Activated T-cell treated with anti-CD3 and anti-CD28 coated beads for 24 hours (primary cell): ENCODE measurements at regions not wholly inside any gene's neighbourhood (a gene's known extent, or its start where the extent isn't known, plus 50 kb on each side); places are given as distances from the start of the nearest gene placed in this dataset.
"Not testable (repeated sequence)": the region's sequence is repeated elsewhere in the genome, so short reads cannot be mapped to it uniquely, and the experiment has no call there.

ENCODE experiments used
- DNase-seq: peaks from one replicate; pipeline ENCODE4 v3.0.0-alpha.2; 2020; ENCODE audit warnings: low read depth

DNA sequence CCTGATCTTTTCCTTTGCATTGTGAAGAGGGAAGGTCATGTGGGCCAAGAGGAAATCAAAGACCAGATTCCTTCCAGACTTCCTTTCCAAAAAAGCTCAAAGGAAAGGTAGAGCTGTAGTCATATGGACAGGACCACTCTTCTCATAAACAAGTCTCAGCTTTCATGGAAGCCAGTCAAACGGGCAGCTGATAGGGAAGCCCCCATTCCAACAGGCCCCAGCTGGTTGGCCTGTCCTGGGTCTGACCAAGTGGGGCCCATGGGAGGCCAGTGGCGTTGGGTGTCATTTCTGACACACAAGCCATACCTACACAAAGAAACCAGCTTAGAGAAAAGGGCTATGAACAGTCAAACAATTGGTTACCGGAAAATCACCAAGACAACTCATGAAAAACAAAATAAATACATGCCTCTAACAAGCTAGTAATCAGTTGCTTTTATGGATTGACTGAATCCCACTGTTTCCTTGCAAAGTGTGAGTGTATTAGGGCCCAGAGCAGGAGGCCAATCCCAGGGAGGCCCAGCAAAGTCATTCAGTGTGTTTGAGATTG is 149.6 kb upstream of the MAMLD1 start:
- DNase-seq: no peak

DNA sequence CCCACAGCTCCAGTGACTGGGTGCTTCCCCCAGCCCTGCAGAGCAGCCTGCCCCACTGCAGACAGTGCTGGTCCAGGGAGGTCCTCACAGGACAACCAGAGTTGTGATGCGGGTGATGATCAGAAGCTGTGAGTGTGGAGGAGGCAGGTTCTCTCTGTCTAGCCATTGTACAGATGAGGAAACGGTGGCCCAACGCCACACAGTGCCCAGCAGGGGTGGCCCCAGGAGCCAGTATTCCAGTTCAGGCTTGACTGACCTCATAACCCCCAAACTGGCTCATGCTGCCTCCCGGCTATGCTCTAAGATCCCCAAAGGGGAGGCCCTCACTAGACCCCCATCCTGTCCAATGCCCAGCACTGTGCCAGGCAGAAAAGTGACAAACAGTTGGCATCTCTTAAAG is 147.1 kb upstream of the MAMLD1 start:
- DNase-seq: not testable (repeated sequence)

DNA sequence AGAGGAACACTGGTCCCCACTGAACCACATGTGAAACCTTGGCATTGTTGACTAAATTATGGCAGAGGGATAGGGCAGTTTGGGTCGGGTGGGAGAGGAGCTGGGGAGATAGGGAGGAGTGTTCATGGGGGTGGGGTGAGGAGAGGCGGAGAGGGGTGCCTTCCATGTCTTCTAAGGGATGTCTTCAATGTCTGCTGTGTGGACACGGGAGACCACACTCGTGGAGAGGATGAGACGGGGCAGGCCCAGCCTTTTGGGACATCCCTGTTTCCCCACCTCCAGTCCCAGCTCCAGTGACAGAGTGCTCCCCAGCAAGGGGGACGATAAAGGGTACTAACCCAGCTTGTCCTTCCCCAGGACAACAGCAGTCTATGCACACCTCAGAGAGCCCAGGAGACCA is 146.4 kb upstream of the MAMLD1 start:
- no peak for DNase-seq

DNA sequence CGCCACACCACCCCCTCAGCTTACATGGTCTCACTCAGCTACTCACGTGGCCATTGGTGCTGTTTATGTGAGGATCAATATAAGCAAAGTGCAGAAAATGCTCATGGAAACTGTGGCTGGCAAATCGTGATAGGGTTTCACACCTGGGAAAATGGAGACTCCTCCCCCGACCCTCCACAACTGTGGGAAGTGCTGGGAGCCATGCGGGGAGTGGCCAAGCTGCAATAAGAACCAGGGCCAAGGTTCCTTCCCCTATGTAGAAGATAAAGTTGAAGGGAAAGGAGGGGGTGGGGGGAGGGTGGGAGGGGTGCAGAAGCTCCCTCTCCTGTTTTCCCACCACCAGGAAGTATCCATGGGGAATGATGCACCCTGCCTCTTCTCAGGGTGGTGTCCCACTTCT is 145.5 kb upstream of the MAMLD1 start:
- DNase-seq: no peak

DNA sequence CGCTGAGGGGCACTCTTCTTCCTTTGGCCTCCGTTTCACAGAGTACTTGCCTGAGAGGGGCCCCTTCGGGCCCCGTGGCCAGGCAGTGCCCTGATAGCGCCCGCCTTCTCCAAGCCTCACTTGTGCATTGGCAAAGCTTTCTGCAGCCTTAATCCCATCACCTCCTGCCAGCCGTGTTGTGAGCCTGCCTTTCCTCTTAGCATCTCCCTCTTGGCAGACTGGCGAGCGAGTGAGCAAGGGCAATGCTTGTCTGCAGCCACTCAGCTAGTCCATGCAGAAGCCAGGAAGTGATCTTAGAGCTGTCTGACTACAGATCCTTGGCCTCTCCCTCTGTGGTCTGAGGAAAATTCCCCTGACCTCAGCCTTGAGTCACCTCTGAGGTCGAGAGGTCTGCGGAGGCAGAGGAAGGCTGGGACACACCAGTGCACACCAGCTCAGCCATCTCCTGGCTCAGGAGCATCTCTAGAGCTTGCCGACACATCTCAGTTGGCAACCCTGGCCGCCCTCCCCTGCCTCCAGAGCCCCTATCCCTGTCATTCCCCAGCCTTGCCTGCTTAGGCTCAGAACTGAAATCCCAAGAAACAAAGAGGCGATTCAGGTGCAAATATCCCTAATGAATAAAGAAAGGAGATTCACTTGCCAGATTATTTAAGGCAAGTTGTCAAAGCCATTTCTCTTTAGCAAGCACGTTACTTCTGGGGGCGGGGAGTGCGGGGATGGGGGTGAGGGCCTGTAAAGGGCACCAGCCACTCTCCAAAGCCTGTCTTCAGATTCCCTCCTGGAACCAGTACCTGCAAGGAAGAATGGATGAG is 143.5 kb upstream of the MAMLD1 start:
- no peak for DNase-seq

DNA sequence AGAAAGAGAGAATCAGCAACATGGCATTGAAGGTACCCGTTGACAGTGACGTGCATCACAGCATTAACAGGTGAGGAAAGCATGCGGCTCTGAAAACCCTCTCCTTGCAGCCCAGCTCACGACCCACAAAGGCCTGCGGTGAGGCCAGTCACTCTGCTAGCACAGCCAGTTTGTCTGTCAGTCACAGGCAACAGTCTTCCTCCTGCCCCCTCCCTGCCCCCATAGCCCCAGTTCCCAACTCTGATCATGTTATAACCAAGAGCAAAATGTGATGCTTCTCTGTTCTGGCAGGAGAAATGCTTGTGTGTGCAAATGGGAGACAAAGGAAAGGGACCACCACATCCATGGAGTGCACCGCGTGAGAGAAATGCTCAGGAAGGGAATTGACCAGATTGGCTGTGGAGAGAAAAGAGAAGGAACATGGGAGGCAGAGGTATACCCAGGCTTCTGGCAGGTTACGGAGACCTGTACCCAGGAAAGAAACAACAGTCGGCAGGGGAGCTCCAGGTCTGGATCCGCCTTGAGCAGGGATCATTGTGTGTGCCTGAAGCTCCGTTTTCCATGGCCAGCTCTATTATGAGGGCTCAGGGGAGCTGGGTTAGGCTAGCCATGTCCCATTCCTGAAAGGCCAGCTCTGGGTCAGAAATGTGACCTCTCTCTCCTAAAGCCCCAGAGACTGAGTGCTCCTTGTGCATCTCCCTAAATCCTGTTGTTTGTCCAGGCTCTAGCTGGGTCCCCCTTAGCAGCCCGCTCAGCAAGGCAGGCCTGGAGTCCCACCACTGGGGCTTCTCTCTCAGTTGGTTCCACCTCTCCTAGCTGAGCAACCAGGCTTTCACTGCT is 139.7 kb upstream of the MAMLD1 start:
- no peak for DNase-seq

DNA sequence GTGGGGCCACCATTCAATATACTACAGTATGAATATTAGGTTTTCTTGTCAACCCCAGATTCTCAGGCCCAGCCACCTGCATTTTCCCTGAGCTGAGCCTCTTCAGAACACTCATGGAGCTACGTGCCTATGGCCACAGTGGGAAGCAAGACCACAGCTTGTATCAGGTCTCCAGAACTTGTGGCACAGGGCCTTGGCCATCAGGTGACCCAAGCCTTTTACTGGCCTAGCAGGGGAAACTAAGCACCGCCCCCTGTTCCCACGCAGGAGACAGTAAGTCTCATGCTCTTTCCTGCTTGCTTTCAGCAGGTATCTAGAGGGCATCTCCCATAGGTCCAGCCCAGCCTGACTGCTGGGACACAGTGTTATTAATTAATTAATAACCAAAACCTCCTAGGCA is 138.4 kb upstream of the MAMLD1 start:
- no peak for DNase-seq

DNA sequence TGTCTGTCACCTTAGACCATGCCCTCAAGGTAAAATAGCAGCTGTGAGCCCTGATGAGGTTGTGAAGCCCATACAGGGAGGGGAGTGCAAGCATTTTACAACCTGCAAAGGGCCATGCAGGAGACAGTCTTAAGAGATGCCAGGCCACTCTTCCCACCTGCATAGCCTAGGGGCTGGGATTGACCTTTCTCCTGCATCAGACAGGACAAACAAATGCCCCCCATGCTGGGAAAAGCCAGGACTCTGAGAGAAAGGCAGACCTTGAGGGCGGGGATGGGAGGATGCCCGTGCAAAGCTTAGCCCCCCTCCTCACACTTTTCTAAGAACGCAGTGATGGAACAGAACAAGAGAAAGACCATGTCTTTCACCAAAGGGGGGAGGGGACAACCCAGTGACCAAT is 137.9 kb upstream of the MAMLD1 start:
- DNase-seq: no peak

DNA sequence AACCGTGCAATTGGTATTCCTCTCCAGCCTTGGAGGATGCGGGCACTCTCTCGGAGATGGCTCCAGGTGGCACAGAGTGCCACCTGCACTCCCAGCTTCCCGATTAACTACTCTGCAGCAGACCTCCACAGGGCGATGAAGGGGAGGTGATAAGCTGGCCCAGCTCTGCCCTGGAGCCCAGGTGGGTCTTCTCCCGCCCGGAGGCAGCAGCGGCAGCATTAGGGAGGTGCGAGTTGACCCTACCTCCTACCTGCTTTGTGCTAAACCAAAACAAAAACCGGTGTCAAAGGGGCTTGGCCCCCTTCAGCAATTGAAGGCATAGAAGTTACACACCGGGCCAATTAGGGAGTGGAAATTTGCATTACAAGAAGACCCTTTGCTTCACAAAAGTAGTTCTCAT is 137.4 kb upstream of the MAMLD1 start:
- DNase-seq: no peak

DNA sequence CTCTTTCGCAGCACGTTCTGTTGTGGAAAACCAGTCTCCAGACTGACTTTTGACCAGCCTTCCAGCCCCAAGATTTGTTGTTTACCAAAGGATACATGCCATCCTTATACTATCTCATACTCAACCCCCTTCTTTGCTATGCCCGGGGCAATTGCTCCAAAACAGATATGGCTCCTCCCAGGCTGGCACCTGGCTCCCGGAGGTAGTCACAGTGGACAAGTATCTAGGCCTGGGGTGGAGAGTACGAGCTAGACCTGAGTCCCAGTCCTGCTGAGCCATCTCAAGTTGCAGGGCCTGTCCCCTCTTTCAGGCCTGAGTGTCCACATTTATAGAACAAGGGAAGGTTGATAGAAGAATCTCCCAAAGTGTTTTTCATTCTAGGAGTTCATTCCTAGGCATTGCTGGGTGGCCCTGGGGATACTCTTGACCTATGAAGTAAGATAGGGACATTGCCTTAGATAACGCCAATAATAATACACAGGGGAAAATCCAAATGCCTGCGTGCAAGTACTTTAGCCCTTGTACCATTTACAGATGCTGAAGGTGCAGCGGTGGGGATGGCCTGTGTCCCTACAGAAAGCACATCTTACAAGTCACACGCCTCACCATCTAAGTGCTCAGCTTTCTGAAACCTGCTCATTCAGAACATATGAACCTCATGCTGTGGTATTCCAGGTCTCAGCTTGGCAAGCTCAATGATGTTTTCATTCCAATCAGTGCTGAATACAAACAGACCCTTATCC is 136.7 kb upstream of the MAMLD1 start:
- DNase-seq: no peak

DNA sequence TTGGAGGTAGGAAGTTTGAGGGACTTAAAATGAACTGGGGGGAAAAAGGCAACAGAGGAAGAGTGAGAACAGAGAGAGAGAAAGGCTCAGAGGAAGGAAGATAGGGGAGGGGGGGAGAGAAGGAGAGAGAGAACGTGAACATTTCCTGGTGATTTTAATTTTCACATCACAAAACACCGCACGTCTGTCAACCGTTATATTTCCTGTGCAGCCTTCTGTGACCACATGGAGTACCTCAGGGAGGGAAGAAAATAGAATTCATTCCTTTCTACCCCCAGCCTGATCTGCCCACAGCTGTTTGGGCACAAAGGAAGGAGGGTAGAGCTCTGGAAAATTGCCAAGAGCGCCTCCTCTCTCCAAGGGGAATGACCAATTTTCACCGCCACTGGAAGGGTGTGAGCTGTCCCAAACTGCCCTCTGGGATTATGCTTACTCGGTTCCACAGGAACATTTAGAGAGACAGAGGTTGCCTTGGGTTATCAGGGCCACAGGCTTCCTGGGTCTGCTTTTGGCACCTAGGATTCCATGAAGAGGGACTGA is 135.7 kb upstream of the MAMLD1 start:
- DNase-seq: no peak

DNA sequence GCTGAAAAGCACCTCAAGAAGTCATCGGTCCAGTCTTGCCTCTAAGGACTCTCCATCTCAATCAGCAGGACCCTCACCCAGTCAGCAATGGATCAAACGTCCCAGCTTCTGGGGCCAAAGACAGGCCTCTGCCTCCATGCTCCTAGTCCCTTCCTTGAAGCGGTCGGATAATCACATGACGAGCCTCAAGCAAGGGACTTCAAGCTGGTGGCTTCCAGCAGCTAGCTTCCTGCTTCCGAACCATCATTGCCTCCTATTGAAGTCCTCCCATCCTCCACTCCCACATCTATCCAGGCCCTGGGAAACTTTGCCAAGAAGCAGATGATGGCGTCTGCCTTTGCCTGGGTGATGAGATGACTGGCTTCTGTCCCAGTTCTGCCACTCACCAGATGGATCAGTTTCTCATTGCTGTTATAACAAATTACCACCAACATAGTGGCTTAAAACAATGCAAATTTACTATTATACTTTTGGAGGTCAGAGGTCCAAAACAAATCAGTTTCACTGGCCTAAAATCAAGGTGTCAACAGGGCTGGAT is 135.2 kb upstream of the MAMLD1 start:
- DNase-seq: no peak

DNA sequence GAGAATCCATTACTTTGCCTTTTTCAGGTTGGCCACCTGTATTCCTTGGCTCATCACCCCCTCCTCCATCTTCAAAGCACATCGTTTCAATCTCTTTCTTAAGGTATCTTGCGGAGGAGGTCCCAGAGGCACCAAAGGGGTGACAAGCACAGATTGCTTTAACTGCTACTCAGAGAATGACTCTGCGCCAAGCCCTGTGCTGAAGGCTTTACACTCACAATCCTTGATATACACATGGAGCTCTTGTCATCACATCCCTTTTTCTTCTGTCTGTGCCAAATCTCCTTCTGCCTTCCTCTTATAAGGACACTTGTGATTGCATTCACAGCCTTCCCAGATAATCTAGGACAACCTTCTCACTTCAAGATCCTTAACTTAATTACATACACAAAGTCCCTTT is 134.7 kb upstream of the MAMLD1 start:
- no peak for DNase-seq

DNA sequence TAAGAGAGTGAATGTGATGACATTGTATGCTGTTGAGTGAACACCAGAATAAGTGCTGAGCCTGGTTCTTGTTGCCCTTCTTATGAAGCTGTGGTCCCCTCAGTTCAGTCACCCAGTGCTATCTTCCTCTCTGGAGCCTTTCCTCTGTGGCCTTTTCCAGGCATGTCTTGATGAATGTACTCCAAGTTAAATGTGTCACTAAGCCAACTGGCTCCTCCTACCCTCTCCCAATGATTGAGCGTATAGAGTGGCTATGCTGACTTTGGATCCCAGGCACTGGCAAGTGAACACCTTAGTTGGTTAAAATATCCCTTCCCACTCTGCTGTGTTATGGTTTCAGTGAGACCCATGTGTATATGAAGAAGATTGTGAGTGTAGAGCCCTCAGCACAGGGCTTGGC is 134.1 kb upstream of the MAMLD1 start:
- no peak for DNase-seq

DNA sequence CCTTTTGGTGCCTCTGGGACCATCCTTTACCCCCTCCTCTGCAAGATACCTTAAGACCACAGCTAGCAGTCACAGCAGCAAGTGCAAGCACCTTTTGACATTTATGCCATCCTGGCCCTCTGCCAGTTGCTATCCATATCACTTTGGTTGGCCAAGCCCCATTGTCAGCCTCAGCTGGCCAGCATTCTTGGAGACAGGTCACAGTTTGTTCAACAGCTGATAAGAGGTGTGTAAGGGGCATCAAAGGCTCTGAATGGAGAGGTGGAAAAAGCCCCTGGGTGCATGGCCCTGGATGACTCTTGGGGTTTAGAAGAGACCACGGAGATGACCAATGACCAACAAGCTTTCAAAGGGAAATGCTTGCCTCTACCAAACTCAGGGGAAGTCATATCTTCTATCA is 133.6 kb upstream of the MAMLD1 start:
- no peak for DNase-seq

DNA sequence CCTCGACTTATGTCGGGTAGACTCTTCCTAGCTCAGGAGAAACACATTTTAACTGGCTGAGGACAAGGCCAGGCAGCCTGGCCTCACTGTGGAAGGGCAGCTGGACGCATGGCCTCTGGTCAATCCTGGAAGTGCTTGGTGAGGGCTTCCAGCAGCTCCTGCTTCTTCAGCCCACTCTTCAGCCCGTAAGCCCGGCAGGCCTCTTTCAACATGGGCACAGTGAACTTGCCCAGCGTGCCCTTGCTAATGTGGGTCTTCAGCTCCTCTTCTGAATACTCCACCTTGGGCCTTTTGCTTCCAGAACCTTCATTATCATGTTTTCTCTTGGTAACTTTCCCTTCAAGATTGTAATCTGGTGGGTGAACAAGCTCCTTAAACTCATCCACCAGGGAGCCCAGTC is 132.2 kb upstream of the MAMLD1 start:
- DNase-seq: not testable (repeated sequence)

DNA sequence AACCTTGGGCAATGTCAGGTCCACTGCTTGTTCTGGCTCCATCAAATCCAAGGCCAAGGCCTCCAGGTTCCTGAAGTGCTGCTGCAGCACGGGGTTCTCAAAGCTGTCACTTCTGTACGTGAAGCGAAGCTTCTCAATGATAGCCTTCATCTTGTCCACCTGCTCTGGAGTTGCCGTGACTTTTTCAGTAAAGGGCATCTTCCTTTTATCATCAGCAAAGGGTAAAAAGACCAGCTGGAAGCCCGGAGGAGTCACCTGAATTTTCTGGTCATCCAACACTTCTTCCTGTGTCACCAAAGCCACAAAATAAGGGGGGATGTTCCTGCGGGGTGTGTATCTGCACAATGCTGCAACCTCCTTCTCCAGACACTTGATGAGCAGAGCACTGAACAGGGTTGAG is 131.7 kb upstream of the MAMLD1 start:
- DNase-seq: not testable (repeated sequence)

DNA sequence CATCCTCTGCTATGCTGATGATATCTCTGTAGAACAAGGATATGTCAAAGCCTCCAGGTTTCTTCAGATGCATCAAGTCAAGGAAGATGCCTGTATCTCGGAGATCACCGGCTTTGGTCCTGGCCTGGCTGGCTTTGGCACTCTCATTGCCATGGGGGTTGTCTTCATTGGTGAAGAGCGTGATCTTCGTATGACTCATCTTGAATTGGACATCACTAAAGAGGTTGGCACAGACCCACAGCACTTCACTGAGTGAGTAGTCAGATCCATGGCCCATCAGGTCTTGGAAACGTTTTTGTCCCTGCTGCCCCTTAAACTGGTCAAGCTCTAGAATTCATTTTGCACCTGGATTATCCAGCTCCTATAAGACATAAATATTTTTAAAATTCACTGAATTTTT is 130.9 kb upstream of the MAMLD1 start:
- DNase-seq: not testable (repeated sequence)

DNA sequence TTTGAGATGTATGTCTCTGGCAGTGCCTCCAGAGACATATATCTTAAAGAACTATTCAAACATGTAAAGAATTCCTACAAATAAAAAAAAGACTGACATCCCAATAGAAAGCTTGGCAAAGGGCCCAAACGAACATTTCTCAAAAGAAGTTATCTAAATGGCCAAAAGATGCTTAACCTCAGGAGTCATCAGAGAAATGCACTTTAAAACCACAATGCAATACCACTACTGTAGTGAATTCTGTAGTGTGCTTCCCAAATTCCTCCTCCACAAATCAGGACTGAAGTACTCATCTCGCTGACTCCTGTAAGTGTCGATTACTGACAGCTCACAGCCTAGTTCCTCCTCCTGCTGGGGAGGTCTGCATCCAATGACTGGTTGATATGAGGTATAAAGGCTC is 129.0 kb upstream of the MAMLD1 start:
- DNase-seq: no peak

DNA sequence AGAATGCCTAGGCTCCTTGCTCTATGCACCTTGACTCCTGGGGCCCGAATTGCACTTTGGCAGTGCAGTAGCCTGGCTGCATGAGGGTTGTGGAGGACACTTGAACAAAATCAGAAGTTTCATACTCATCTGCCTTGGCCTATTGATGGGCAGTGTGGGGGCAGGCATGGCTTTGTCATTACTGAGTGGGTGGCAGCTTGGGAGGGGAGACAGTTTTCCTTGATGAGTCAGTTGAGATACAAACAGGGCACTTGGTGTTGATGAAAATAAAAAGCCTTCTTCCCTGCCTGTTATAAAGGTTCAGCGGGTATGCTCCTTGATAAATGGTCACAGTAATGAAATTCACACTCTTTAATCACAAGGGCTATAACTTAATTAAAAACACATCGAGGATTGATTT is 126.8 kb upstream of the MAMLD1 start:
- DNase-seq: no peak

DNA sequence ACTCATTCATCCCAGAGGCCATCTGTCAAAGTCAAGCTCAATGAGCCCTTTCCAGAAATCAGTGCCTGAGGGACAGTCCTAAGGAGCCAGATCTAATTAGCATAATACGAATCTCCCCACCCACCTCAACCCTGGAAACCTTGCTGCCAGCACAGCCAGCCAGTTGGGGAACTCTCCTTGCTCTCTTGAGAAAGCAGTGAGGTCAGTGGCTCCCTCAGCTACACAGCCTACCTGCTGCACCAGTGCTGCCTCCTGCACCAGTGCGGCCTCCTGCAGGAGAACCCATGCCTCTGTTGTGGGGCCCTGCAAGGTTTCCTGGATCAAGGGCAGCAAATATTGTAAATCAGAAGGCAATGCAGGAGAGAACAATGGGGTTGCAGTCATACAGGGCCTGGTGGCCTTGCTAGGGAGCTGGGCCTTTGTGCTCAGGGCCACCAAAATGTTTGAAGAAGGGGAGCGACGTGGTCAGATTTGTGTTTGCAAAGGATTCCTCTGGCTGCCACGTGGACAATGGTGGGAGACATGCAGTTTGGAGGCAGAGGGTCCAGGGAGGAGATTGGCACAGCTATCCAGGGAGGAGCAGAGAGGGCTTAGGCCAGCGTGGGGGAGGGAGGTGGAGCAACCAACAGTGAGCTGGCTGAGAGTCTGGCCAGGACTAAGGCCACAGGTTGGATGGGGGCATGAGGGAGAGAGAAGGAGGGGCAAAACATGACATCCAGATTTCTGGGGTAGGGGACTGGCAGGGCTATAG is 124.3 kb upstream of the MAMLD1 start:
- no peak for DNase-seq
